Calu3 (cell line): ENCODE measurements at regions not wholly inside any gene's neighbourhood (a gene's known extent, or its start where the extent isn't known, plus 50 kb on each side); places are given as distances from the start of the nearest gene placed in this dataset.

Source experiments
- BruUV-seq: library from RNA; stranded (reverse); fragments of 400-500 nt; replicated peaks from 2 replicates; lab custom pipeline; 2021; lab: Mats Ljungman, UMichigan
- CTCF ChIA-PET: fragments of 300-600 bp; sonication (Branson Sonifier 250); formaldehyde crosslinking; loops from one replicate; lab custom pipeline; 2022; ENCODE audit warnings: antibody characterized with exemption; lab: Charles Lee
- DNase-seq: peaks from one replicate; pipeline ENCODE4 v3.0.0; 2022
- H3K27ac Mint-ChIP-seq: one replicate; pipeline ENCODE4 v1.8.0; 2022; ENCODE audit warnings: mixed read lengths; ENCODE audit not compliant: unreplicated experiment
- H3K27me3 Mint-ChIP-seq: one replicate; pipeline ENCODE4 v1.8.0; 2022; ENCODE audit warnings: mixed read lengths; ENCODE audit not compliant: unreplicated experiment
- H3K36me3 Mint-ChIP-seq: one replicate; pipeline ENCODE4 v1.8.0; 2022; ENCODE audit warnings: mild to moderate bottlenecking, moderate library complexity, mixed read lengths; ENCODE audit not compliant: insufficient read depth, unreplicated experiment
- H3K4me1 Mint-ChIP-seq: one replicate; pipeline ENCODE4 v1.8.0; 2022; ENCODE audit warnings: mild to moderate bottlenecking, low read depth, mixed read lengths; ENCODE audit not compliant: unreplicated experiment
- H3K4me3 Mint-ChIP-seq: one replicate; pipeline ENCODE4 v1.8.0; 2022; ENCODE audit warnings: mild to moderate bottlenecking, low read depth, moderate library complexity, mixed read lengths; ENCODE audit not compliant: unreplicated experiment
- H3K9me3 Mint-ChIP-seq: one replicate; pipeline ENCODE4 v1.8.0; 2022; ENCODE audit warnings: low read depth, mixed read lengths; ENCODE audit not compliant: unreplicated experiment
- CTCF ChIP-seq: fragments of 200-600 bp; IDR thresholded peaks from one replicate; pipeline ENCODE4 v1.8.0; 2022; ENCODE audit warnings: antibody characterized with exemption; ENCODE audit not compliant: unreplicated experiment
- intact Hi-C: fragments of 100-400 bp; cut with micrococcal nuclease; formaldehyde crosslinking; loops from one replicate; pipeline ENCODE4 v1.10.0; 2022; ENCODE audit not compliant: unreplicated experiment

DNA sequence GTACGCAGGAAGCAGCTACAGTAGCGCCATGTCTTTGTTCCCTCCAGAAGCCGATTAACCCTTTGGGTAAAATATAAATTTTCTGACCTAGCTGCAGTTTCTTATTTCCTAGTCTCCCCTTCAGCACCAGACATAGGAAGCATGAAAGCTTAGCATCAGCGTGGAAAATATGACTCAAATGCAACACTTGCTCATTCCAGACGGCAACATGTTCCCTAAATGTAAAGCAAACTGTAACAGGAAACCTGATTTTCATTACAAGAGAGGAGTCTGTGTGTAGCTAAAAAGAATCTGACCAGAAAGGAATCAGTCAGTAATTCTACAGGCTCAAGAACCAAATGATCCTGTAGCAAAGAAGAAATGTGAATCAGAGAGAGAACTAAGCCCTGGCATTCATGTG is 219.2 kb downstream of the C7orf25 start:
- DNase-seq = no peak
- Mint-ChIP-seq H3K36me3 (no peaks in the 10 kb centered on the region), H3K4me3 (no peak overlapping the region), H3K27me3 (no peaks in the 10 kb centered on the region), H3K27ac (no peak overlapping the region), H3K9me3 (peaks cover 9% of the 10 kb centered on the region), H3K4me1 (no peaks in the 10 kb centered on the region)
- no TSS peak for BruUV-seq
- intact Hi-C loops = no loop called here
- CTCF ChIA-PET = no interaction called here
- no peak for TF ChIP-seq CTCF

DNA sequence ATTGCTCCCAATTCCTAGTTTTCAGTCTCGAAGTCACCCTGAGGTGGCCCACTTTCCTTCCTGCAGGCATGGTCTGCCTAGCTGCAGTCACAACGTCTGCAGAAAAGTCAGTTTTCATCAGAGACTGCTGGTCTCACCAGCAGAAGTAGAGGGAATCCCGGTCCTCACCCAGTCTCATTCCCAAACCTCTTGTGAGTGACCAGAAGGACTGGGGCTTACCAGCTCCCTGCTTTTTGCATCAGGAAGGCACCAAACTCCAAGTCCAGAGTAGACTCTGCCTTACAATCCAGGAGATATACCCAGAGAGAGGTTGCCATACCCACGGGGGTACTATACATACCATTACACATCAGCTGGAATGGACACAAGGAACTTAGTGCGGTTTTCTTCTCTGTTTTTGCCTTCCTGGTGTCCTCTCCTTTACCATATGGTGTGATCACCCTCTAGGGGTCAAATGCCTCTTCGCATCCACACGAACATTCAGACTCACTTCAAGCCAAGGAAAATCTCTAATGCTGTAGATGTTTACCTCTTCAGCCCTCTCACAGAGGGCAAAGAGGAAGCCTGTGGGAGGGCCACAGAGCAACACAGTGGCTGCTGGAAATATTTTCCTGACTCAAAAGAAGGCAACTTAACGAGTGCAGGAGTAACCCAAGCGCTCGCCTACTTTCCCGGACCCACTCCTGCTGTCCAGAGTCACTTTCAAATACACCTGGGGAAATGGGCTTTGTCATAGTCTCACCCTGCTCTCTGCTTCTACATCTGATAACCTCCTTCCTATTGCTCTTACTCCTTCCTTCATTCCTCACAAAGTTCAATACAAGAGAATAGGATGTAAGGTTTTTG is 220.9 kb downstream of the C7orf25 start:
- TF ChIP-seq CTCF = no peak
- Mint-ChIP-seq H3K27ac (no peak overlapping the region), H3K4me3 (no peak overlapping the region), H3K36me3 (no peaks in the 10 kb centered on the region), H3K4me1 (no peaks in the 10 kb centered on the region), H3K9me3 (peaks cover 5% of the 10 kb centered on the region), H3K27me3 (no peaks in the 10 kb centered on the region)
- no peak for DNase-seq
- CTCF ChIA-PET = no interaction called here
- BruUV-seq = no TSS peak
- intact Hi-C loops = no loop called here

- no peaks in the 10 kb centered on the region for H3K4me1 Mint-ChIP-seq
- DNase-seq = no peak
- no peak overlapping the region for H3K27ac Mint-ChIP-seq
- intact Hi-C loops = no loop called here
- H3K36me3 Mint-ChIP-seq = no peaks in the 10 kb centered on the region
- H3K27me3 Mint-ChIP-seq = no peaks in the 10 kb centered on the region
- CTCF ChIA-PET = no interaction called here
- H3K9me3 Mint-ChIP-seq = peaks cover 14% of the 10 kb centered on the region
- no TSS peak for BruUV-seq
- no peak overlapping the region for H3K4me3 Mint-ChIP-seq
- TF ChIP-seq CTCF = no peak
Observed at GRCh38 chr7:42689626-42690025, 222.2 kb downstream of the C7orf25 start.

DNA sequence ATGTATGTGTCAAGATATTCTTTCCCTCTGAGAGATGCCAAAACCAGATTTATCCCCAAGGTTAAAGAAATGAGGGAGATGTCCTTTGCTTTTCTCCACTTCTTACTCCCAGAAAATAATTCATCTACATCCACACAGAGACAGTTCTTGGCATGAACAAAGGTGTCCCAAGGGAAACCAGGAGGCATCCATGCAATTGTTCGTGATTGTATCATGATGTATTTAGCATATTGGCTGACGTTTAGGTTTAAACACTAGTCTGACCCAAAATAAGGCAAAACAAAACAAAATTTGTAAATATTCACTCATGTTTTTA is 223.9 kb downstream of the C7orf25 start:
- intact Hi-C loops = no loop called here
- DNase-seq = no peak
- H3K4me3 Mint-ChIP-seq = no peak overlapping the region
- no peaks in the 10 kb centered on the region for H3K27me3 Mint-ChIP-seq
- no TSS peak for BruUV-seq
- no peaks in the 10 kb centered on the region for H3K4me1 Mint-ChIP-seq
- no peak overlapping the region for H3K27ac Mint-ChIP-seq
- H3K36me3 Mint-ChIP-seq = no peaks in the 10 kb centered on the region
- H3K9me3 Mint-ChIP-seq = peaks cover 21% of the 10 kb centered on the region
- no peak for TF ChIP-seq CTCF
- CTCF ChIA-PET = no interaction called here
